NCI-H2196 (cell line): ENCODE measurements at regions not wholly inside any gene's neighbourhood (a gene's known extent, or its start where the extent isn't known, plus 50 kb on each side); places are given as distances from the start of the nearest gene placed in this dataset.

ENCODE experiments used
- DNase-seq: peaks from one replicate; lab custom pipeline; 2025; ENCODE audit not compliant: unreplicated experiment; lab: John Stamatoyannopoulos, UW

DNA sequence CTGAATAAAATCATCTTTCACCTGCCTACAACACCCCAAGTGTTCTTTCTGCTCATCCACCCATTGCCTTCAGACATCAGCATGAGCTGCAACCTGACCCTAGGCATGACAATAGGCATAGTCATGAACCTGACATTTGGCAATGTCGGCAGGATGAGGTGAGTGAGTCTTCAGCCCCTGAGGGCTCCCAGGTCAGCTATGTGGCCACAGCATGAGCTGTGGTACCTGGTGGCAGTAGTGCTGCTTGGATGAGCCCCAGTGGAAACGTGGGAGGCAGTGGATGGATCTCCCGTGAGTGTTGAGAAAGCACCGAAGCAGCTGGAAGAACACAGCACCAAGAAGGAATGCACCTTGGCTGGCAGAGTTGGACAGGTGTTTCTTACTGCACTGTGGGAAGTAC, 334.8 kb upstream of the FAR2 start:
- DNase-seq, result no peak

DNA sequence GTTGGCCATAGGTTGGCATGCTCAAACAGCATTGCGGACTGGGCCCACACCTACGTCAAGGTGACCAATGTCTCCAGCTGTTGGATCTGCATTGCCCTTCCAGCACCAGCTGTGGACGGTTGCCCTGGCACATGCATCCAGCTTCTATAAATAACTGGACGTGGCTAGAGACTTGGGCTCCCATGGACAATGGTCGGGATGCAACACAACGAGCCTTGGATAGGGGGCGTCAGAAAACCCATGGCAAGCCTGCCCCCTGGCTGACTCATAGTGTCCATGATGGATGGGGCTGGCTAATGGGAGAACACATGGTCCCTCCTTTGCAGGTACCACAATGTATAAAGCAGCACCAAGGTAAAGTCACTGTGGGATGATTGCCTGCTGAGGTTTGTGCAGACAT, 331.6 kb upstream of the FAR2 start:
- DNase-seq, result no peak

DNA sequence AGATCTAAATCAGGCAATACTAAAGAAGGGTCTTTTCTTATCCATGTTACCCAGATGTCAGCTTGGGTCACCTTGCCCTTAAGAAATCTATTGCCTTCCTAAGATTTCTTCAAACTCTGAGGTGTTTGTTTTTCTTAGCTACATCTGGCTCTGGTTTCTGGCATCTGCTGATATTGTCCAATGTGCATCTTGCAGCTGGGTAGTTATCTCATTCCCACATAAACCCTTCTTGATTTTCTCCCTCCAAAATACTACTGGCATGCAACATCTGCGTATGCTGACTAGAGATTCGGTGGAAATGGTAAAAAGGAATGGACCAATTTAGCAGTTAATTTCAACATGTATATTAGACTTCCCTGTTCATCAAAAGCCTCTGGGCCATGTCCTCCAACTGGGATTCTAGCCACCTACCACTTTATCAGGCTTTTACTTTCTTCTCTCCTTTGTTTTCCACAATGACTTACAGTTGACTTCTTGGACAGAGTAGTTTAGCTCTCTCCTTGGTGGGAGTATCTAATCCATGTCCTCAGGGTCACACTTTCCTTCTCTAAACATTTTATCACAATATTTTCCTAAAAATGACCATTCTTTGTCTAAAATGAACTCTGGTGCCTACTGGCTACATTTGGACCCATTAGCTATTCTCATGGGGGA, 324.8 kb upstream of the FAR2 start:
- no peak for DNase-seq

- DNase-seq, result no peak
Measured at GRCh38 chr12:28824849-28825248, 324.2 kb upstream of the FAR2 start.

GRCh38 chr12:28826766-28827165, 322.3 kb upstream of the FAR2 start:
- no peak for DNase-seq

GRCh38 chr12:28827861-28828260, 321.2 kb upstream of the FAR2 start:
- no peak for DNase-seq

- DNase-seq, result no peak
Measured at GRCh38 chr12:28828318-28828717, 320.8 kb upstream of the FAR2 start.

DNA sequence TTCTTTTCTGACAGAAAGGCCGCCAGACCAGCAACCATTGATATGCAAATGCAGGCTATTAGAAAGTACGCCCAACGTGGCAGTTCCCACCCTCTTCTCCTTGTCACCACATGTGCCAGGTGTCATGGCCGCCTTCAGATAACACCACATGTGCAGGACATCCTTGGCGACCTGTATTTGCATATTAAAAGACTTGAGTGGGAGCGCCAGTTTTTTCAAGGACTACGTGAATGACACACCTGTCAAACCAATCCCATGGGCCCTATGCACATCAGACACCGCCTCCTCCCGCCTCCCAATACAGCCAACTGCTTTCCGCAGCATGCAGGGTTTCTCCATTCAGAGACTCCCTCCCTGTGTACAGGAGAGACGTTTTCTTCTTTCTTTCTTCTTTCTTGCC, 318.6 kb upstream of the FAR2 start:
- no peak for DNase-seq

DNA sequence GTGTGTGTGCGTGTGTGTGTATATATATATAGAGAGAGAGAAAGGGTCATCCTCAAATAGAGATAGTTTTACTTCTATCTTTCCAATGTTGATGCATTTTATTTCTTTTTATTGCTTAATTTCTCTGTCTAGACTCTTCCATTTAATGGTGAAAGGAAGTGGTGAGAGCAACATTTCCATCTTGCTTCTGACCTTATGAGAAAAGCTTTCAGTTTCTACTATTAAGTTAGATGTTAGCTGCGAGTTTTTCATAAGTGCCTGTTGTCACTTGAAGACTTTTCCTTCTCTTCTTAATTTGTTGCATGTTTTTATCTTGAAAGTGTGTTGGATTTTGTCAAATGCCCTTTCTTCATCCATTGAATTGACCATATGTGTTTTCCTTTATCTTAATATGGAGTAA, 304.4 kb upstream of the FAR2 start:
- DNase-seq, result no peak

- DNase-seq, result no peak
Measured at GRCh38 chr12:28851781-28852180, 297.3 kb upstream of the FAR2 start.

GRCh38 chr12:28855761-28856310, 293.2 kb upstream of the FAR2 start:
- DNase-seq, result no peak

GRCh38 chr12:28857369-28857768, 291.7 kb upstream of the FAR2 start:
- no peak for DNase-seq

- no peak for DNase-seq
Measured at GRCh38 chr12:28859551-28859950, 289.5 kb upstream of the FAR2 start.

DNA sequence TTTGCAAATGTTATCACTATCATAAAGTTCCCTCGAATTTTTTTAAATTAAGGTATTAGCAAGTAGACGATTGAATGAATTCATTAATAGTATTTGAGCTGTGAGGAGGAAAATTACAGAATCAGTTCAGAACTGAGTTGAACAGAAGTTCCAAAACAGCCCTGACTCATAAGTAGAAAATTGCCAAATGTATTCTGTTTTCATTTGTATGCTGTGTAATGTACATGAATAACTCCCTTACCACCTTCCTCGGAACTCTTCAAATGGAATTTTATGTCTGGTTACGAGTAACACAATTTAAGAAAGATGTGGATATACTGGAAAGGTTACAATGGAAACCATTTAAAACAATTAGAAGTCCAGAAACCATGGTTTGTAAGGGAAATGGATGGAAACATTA, 283.3 kb upstream of the FAR2 start:
- no peak for DNase-seq

DNA sequence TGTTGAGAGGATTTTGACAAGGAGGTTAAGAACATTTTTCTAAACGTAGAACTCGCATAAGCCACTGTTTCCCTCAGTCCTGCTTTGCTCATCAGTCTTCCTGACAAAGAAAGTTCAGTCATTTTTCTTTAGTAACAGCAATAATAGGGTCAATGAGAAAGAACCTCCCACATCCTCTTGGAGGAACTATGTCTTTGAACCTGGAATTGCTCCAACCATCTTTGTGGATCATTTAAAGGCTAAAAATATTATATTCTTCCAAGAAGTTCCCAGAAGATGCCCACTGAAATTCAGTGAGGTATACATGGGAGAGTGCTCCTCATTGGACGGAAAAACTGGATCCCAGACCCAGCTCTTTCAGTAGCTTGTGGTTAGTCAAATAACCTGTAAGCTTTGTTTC, 282.8 kb upstream of the FAR2 start:
- no peak for DNase-seq

DNA sequence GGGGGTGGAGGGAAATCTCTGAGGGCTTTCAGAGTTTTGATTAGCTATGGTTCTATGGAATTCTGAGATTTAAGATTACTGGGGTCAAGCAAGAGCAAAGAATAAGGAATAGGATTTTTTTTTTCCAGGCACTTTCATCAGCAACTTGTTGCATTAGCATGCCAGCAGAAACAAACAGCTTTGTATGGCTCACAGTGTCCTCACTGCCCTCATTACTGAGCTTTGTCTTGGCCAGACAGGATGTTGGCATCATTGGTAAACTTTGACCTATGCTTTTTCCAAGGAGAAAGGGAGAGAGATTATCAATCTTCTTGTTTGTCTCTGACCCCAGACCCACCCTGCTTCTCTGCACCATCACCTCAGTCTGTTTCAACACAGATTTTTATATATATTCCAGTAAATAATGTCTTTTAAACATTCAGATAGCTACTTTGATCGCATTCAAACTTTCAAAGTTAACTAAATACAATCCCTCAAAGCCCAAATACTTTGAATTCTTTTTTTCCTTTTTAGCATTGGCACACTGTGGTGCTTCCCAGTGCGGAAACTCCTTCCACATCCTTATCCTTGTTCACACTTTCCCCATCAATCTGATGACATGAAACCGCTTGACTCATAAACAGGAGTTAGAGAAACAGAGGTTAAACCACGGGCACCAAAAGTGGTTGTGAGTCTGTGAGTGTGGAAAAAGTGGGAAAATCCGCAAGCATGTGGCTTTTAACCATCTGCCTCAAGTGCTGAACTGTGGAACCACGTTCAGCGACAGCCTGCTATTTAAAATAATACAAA, 282.2 kb upstream of the FAR2 start:
- no peak for DNase-seq

GRCh38 chr12:28868414-28868813, 280.7 kb upstream of the FAR2 start:
- no peak for DNase-seq

- no peak for DNase-seq
Measured at GRCh38 chr12:28869197-28869596, 279.9 kb upstream of the FAR2 start.

- no peak for DNase-seq
Measured at GRCh38 chr12:28870839-28871440, 278.1 kb upstream of the FAR2 start.

GRCh38 chr12:28872654-28873268, 276.3 kb upstream of the FAR2 start:
- DNase-seq, result peak; percentile 45

GRCh38 chr12:28874758-28875157, 274.3 kb upstream of the FAR2 start:
- no peak for DNase-seq
